Effector memory CD4-positive, alpha-beta T cell (primary cell): ENCODE measurements at regions not wholly inside any gene's neighbourhood (a gene's known extent, or its start where the extent isn't known, plus 50 kb on each side); places are given as distances from the start of the nearest gene placed in this dataset.
A peak's percentile ranks its signal among the peaks of the same experiment; 100 is the strongest.

Experiments
- DNase-seq, 3 donors: peaks; one replicate each; pipeline ENCODE4 v3.0.0-alpha.2; 2020
- H3K27ac ChIP-seq: 2 replicates; pipeline ENCODE4 v1.7.0; 2013; ENCODE audit warnings: mild to moderate bottlenecking, low read length, moderate library complexity; ENCODE audit not compliant: insufficient read depth, poor library complexity, severe bottlenecking
- H3K27me3 ChIP-seq: replicated peaks from 2 replicates; pipeline ENCODE4 v1.7.0; 2013; ENCODE audit warnings: mild to moderate bottlenecking, low read length; ENCODE audit not compliant: insufficient read depth, control insufficient read depth, poor library complexity, severe bottlenecking
- H3K36me3 ChIP-seq: 2 replicates; pipeline ENCODE4 v1.7.0; 2013; ENCODE audit warnings: mild to moderate bottlenecking, low read length, moderate library complexity; ENCODE audit not compliant: control insufficient read depth, insufficient read depth
- H3K4me1 ChIP-seq: 2 replicates; pipeline ENCODE4 v1.7.0; 2013; ENCODE audit warnings: low read length, mild to moderate bottlenecking; ENCODE audit not compliant: control insufficient read depth, insufficient read depth, poor library complexity, severe bottlenecking
- H3K4me3 ChIP-seq: 2 replicates; pipeline ENCODE4 v1.7.0; 2013; ENCODE audit warnings: low read length, low read depth, mild to moderate bottlenecking; ENCODE audit not compliant: insufficient read depth, poor library complexity, severe bottlenecking
- H3K9me3 ChIP-seq: 2 replicates; pipeline ENCODE4 v1.7.0; 2013; ENCODE audit warnings: mild to moderate bottlenecking, low read length, moderate library complexity; ENCODE audit not compliant: control insufficient read depth

DNA sequence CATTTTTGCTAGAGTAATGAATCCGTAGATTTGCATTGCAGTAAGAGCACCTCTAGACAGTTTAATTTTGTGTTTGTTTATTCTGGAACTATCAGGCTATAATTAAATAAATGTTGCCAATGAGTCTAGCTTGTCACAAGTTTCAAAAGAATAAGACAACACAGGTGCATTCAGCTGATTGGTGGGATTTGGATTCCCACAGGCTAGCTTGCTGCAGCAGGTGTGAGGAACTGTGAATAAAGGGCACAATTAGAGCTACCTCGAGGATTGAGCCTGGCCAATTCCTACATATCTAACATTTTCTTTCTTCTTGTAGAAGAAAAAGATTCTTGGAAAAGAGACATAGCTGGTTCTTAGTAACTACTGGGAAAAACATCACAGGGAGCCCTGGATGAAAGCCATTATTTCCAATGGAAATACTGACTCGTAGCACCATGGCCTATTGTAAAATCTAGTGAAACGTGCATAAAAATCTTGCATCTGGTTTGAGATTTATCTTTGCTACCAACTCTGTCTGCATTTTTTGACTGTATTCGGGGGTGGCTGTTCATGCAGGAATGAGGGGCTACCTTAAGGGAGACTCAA lies 360.9 kb downstream of the FGF9 start:
- no peak for DNase-seq
- no peak overlapping the region for H3K27ac ChIP-seq
- no peaks in the 10 kb centered on the region for H3K9me3 ChIP-seq
- H3K36me3 ChIP-seq = no peaks in the 10 kb centered on the region
- H3K4me3 ChIP-seq = no peak overlapping the region
- H3K27me3 ChIP-seq = no peaks in the 10 kb centered on the region
- no peaks in the 10 kb centered on the region for H3K4me1 ChIP-seq

DNA sequence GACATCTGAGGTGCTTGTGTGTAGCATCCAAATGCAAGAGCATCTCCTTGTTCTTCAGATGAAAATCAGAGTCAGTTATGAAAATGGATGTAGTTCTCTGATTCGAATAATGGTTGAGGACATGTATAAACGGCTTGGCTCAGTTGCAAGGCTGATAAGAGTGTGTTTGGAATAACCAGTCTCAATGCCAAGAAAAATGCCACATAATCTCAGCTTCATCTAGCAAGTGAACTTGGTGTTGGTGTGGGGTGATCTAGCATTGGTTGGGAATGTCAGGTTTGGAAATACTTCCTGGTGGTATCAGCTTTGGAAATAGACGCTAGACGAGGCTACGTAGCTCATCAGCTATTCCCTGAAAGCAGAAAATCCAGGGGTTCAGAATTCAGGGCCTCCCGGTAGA lies 362.0 kb downstream of the FGF9 start:
- Histone ChIP-seq H3K4me1 (no peaks in the 10 kb centered on the region), H3K27me3 (no peaks in the 10 kb centered on the region), H3K9me3 (no peaks in the 10 kb centered on the region), H3K27ac (no peak overlapping the region), H3K36me3 (no peaks in the 10 kb centered on the region), H3K4me3 (no peak overlapping the region)
- DNase-seq = no peak

DNA sequence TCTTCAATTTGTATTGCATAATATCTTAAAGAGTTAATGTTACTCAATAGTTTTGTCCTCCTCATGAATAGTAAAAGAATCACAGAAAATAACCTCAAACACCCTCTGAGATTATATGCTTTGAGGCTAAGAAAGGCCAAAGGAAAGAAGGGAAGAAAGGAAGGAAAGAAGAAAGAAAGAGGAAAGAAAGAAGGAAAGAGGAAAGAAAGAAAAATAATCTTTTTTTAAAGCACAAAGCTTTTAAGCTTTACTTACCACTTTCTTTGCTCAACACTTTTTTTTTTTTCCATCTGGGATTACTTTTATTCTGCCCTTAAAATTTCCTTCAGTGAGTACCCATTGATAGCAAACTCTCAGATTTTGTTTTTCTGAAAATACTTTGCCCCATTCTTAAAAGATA lies 369.1 kb downstream of the FGF9 start:
- H3K27ac ChIP-seq = no peak overlapping the region
- H3K9me3 ChIP-seq = no peaks in the 10 kb centered on the region
- DNase-seq = no peak
- no peak overlapping the region for H3K4me3 ChIP-seq
- no peaks in the 10 kb centered on the region for H3K36me3 ChIP-seq
- H3K27me3 ChIP-seq = no peaks in the 10 kb centered on the region
- H3K4me1 ChIP-seq = no peaks in the 10 kb centered on the region

DNA sequence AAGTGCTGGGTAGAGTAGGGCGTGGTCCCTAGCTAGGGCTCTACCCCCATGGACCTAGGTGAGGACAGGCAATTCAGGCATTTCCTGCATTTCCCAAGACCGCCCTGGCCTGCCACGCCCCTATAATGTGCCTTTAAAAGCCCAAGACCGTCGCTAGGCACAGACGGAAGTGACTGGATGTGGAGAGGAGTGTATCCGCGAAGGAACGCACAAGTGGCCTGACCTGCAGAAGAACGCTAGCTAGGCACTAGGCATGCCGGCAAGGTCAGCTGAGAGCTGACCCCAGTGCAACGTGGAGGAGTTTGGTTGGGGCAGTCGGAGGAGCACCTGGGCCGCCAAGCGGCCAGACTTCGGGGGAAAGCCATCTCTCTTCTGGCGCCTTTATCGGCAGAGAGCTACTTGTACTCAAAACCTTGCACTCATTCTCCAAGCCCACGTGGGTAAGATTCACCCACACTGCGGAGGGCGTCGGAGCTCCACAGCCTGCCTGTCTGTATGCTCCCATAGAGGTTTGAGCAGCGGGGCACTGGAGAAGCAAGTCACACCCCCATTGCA lies 370.0 kb downstream of the FGF9 start:
- no peaks in the 10 kb centered on the region for H3K4me1 ChIP-seq
- no peaks in the 10 kb centered on the region for H3K9me3 ChIP-seq
- no peak overlapping the region for H3K27ac ChIP-seq
- H3K4me3 ChIP-seq = peak overlapping the region; percentile 30
- no peaks in the 10 kb centered on the region for H3K27me3 ChIP-seq
- DNase-seq = no peak
- H3K36me3 ChIP-seq = no peaks in the 10 kb centered on the region

DNA sequence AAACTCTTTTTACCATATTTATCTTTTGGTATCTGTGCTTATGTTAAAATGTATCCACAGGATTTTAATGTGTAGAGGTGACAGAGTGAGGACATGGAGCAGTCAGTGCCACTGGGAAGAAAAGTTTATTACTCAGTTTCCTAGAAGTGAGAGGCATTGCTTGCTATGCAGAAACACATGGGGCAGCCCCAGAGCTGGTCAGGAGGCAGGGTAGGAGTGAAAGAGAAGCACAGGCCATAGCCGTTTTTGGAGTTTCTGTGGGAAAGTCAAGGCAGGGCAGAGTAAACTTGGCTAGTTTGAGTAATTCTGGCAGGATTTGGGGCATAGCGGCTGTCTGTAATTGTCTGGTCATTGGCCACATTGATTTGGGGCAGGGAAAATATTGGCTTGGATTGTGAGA lies 370.9 kb downstream of the FGF9 start:
- Histone ChIP-seq H3K9me3 (no peaks in the 10 kb centered on the region), H3K27ac (no peak overlapping the region), H3K4me3 (no peak overlapping the region), H3K36me3 (no peaks in the 10 kb centered on the region), H3K4me1 (no peaks in the 10 kb centered on the region), H3K27me3 (no peaks in the 10 kb centered on the region)
- no peak for DNase-seq

DNA sequence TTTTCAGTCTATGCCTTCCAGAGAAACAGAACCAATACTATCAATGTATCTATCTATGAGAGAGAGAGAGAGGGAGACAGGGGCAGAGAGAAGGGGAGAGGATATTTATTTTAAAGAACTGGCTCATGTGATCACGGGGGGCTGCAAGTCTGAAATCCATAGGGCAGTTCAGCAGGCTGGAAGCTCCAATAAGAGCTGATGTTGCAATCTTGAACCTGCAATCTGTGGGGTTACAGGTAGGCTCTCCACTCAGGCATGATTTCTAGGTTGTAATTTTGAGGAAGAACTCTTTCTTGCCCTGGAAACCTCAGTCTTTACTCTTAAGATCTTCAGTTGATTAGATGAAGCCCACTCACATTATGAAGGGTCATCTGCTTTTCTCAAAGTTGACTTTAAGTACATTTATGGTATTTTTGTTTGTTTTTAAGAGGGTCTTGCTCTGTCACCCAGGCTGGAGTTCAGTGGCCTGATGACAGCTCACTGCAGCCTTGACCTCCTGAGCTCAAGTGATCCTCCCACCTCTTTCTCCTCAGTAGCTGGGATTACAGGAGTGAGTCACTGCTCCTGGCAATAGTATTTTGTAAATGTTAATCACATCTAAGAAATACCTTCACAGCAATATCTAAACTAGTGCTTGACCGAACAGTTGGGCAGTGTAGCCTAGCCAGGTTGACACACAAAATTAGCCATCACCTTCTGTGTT lies 376.4 kb downstream of the FGF9 start:
- H3K36me3 ChIP-seq = no peaks in the 10 kb centered on the region
- peaks cover 8% of the 10 kb centered on the region for H3K4me1 ChIP-seq
- no peaks in the 10 kb centered on the region for H3K9me3 ChIP-seq
- H3K4me3 ChIP-seq = no peak overlapping the region
- no peaks in the 10 kb centered on the region for H3K27me3 ChIP-seq
- no peak overlapping the region for H3K27ac ChIP-seq
- DNase-seq = no peak

DNA sequence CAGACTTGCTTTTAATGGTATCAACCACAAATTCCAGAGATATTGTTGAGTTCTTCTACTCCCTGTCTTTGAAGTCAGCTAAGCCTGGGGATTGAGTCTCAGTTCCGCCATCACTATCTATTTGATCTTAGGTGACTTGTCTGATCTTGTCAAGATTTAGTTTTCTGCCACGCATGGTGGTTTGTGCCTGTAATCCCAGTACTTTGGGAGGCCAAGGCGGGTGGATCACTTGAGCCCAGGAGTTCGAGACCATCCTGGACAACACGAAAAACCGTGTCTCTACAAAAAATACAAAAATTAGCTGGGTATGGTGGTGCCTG lies 376.9 kb downstream of the FGF9 start:
- Histone ChIP-seq H3K4me3 (no peak overlapping the region), H3K36me3 (no peaks in the 10 kb centered on the region), H3K9me3 (no peaks in the 10 kb centered on the region), H3K4me1 (peaks cover 8% of the 10 kb centered on the region), H3K27ac (no peak overlapping the region), H3K27me3 (no peaks in the 10 kb centered on the region)
- no peak for DNase-seq

DNA sequence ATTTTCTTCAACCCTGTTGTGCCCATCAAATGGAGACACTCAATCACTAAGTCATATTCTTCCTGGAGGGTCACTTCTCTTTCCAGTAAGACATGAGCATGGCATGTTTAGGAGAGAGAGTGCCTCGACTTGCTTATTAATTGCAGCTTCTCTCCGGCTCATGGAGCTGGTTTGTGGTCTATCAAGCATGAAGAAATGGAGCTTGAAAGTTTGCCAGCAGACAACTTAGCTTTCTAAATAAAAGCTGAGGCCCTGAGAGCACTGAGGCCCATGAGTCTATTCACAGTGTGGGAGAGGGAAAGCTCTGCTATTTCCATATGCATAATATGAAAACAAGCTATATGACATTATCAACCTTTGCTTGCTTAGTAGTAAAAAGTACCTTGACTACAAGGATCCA lies 378.5 kb downstream of the FGF9 start:
- DNase-seq = no peak
- Histone ChIP-seq H3K4me1 (peaks cover 8% of the 10 kb centered on the region), H3K9me3 (no peaks in the 10 kb centered on the region), H3K36me3 (no peaks in the 10 kb centered on the region), H3K27ac (no peak overlapping the region), H3K27me3 (no peaks in the 10 kb centered on the region), H3K4me3 (no peak overlapping the region)

DNA sequence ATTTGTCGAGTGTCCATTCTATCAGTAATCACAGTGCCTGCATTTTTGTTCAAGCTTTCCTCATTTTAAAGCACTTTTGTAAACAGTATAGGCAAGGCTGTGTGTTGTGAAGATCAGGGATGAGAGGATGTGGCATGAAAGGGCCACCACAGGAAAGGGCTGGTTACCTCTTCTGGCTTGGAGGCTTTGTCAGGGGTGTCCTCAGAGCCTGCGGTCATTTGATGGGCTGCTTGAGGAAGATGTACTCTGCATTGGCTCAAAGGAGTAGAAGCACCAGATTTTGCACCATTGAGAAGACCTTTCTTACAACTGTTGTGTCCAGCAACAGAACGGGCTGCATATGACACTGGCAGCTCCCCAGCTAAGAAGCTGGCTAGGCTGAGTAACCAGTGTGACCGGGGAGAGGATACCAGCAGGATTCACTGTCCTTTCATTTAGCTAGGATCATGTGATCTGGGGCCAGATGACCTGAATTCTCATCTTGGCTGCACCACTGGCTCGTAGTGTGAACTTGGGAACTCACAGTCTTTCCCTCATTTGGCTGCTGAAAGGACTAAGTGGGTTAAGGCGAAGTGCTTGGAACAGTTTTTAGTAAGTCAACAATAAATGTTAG lies 380.2 kb downstream of the FGF9 start:
- H3K27me3 ChIP-seq = no peaks in the 10 kb centered on the region
- H3K4me1 ChIP-seq = peaks cover 16% of the 10 kb centered on the region
- DNase-seq = no peak
- no peak overlapping the region for H3K4me3 ChIP-seq
- H3K36me3 ChIP-seq = no peaks in the 10 kb centered on the region
- H3K27ac ChIP-seq = no peak overlapping the region
- no peaks in the 10 kb centered on the region for H3K9me3 ChIP-seq

DNA sequence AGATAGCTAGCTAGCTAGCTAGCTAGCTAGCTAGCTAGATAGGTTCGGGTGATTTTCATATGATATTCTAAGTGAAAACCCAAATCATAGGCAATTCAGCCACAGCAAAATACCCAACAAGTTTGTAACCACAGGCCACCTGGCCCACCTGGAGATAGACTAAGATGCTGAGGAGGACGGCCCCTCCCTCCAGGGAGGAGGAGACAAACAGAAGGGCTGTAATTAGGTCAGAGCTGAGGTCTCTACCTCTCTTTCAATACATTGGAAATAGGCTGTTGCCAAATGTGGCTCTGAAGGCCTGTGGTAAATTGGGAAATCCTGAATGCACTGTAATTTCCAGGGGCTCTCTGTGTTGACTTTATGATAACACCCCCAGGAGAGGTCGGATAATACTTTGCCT lies 382.2 kb downstream of the FGF9 start:
- H3K4me3 ChIP-seq = no peak overlapping the region
- no peaks in the 10 kb centered on the region for H3K27me3 ChIP-seq
- H3K36me3 ChIP-seq = no peaks in the 10 kb centered on the region
- no peak overlapping the region for H3K27ac ChIP-seq
- H3K9me3 ChIP-seq = no peaks in the 10 kb centered on the region
- peaks cover 16% of the 10 kb centered on the region for H3K4me1 ChIP-seq
- no peak for DNase-seq
